NCI-H446 (cell line): ENCODE measurements at regions not wholly inside any gene's neighbourhood (a gene's known extent, or its start where the extent isn't known, plus 50 kb on each side); places are given as distances from the start of the nearest gene placed in this dataset.
"Not testable (repeated sequence)": the region's sequence is repeated elsewhere in the genome, so short reads cannot be mapped to it uniquely, and the experiment has no call there.

Experiments used
- DNase-seq, 2 experiments: peaks; one replicate each; lab custom pipeline; 2025; lab: John Stamatoyannopoulos, UW

- DNase-seq: no peak
Observed at GRCh38 chr6:9007027-9007426, 571.7 kb upstream of the SLC35B3 start.

- DNase-seq: no peak
Observed at GRCh38 chr6:9002833-9003232, 567.5 kb upstream of the SLC35B3 start.

DNA sequence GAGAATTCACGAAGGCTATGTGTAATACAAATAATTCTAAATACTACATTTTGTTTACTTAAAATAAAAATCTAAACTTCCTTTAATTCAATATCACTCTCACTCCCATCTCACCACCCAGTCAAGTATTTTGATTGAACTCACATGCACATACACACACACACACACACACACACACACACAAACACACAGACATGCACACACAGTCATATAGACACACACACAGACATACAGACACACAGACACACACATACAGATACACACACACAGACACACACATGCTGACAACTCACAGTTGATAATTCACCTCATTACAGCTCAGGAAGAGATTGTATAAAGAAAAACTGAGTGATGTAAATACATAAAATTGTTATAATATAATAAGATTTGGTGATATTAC, 559.8 kb upstream of the SLC35B3 start:
- DNase-seq: no peak

GRCh38 chr6:8993111-8993510, 557.8 kb upstream of the SLC35B3 start:
- no peak for DNase-seq

GRCh38 chr6:8991844-8992243, 556.5 kb upstream of the SLC35B3 start:
- DNase-seq: no peak

- no peak for DNase-seq
Observed at GRCh38 chr6:8990075-8990474, 554.7 kb upstream of the SLC35B3 start.

DNA sequence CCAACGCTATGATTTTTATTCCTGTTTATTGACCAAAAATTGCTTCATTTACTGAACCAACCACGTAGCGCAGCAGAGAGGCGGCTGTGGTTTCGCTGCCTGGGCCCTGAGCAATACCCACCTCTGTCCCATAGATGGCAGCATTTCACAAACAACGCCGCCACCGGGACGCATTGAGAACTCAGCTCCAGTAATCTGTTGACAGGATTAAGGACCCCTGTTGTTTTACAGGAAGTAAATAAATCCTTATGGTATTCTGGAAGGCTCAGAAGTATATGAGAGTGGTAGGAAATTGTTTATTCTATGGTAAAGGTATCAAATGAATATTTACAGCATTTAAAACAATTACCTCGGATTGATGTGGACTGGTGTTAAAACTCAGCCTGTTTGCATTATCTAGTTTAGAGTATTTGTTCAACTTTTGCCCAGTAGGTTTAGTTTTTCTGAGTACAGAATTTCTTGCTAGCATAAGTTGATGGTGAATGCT, 547.9 kb upstream of the SLC35B3 start:
- peak; percentile 14 to 60 for DNase-seq

GRCh38 chr6:8982668-8983067, 547.3 kb upstream of the SLC35B3 start:
- no peak for DNase-seq

DNA sequence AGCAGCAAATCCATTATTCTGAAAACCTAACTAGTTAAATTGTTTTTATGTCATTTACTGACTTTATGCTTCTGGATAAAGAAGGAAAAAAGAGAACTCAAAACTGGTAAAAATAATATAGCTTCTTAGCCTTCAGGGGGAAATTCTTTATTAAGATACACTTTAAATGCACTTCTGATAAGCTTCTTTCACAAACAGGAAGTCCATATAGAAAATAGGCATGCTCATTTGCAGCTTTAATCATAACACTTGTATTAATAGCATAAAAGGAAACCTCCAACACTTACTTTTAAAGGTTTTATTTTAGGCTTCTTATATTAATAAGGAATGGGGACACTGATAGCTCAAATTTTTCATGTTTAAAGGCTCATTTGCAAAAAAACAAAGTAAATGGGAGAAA, 538.0 kb upstream of the SLC35B3 start:
- no peak for DNase-seq

- DNase-seq: no peak
Observed at GRCh38 chr6:8969747-8970146, 534.4 kb upstream of the SLC35B3 start.

DNA sequence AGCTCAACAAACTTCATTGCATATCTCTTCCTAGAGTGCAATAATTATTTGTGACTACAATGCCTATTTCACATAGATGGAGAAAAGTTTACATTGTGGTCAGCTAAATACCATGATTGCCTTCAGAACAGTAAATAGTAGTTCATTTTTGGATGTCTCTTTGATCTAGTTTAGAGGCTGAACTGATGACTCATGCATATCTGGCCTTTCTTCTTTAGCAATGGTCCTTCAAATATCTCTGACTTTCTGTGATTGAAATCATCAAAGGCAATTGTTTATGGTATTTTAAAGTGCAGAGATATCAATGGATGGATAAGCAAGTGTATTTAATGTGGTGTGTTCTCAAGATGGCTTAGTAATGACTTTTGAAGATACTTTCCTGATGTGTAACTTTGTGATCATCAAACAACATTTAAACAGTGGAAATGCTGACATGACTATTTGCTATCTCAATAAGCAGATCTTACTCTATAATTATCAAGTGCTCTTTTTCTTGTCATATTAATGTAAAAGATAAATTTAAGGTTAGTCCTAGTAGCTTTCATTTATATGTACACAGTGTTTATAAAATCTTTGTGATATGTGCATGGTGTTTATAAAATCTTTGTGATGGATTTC, 523.7 kb upstream of the SLC35B3 start:
- no peak for DNase-seq

DNA sequence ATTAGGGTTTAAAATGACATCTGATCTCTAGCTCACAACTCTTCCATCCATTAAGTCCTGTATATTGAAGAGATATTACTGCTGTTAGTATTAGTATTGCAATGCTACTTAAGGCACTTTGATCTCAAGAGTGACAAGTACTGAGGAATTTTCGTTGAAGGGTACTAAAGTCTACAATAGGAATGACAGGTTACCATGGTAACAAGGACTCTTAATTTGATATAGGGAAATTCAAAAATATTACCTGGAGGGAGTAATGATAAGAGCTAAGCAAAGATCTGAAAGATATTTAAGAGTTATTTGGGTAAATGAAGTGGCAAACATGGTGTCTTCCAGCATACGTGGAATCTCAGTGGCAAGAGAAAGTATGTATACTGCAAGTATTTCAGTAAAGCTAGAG, 518.0 kb upstream of the SLC35B3 start:
- DNase-seq: no peak

- no peak for DNase-seq
Observed at GRCh38 chr6:8948733-8949132, 513.4 kb upstream of the SLC35B3 start.

GRCh38 chr6:8947900-8948299, 512.6 kb upstream of the SLC35B3 start:
- DNase-seq: no peak

DNA sequence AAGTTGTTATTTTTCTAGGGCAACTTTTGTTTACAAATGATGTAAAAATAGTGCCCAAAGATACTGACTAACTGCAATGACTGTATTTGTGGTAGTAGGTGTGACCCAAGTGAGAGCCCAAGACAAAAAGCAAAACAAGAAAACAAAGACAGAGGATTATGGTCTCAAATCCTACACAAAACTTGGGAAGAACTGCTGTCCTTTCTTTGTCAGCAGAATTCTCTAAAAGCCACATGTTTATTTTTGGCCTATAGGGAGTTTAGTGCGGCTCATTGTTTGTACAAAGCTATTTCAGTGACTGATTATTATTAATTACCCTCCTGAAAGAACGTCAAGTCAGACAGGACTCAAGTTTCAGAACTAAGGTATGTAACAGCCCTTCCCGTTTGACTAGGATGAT, 509.2 kb upstream of the SLC35B3 start:
- DNase-seq: no peak

DNA sequence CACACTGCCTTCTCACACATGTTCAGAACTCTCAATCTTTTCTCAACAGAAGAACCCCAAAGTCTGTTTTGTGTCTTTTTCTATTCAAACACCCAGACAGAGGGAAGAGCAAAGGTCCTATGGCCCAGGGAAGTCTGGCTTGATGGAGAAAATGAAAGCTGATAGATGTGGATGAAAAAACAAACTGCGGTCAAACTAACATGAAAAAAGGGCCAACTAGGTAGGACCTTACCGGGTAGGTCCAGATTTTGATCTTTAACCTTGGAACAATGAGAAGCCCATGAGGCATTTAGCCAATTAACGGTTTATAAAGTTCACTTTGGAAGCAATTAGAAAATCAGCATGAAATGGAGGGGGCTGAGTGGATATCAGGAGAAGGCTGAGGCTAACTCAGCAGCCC, 507.7 kb upstream of the SLC35B3 start:
- DNase-seq: no peak

DNA sequence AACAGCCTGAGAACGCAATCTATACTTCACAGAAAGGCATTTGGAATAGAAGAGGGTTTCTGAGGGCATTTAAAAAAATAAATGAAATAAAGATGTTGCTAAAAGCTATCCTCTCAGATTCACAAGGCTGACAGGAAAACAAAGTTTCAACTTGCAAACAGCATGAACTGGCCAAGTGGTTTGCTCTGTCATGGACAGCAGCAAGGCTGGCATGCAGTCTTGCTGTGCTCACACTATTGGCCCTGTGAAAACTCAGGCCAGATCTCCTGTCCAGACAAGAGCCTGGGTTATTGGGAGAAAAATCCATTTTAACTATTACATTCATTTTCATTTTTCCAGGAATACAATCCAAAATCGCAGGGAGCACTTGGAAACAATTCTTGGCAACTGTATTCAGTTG, 506.2 kb upstream of the SLC35B3 start:
- no peak for DNase-seq

GRCh38 chr6:8940356-8940755, 505.0 kb upstream of the SLC35B3 start:
- no peak for DNase-seq

- no peak for DNase-seq
Observed at GRCh38 chr6:8939615-8940014, 504.3 kb upstream of the SLC35B3 start.

DNA sequence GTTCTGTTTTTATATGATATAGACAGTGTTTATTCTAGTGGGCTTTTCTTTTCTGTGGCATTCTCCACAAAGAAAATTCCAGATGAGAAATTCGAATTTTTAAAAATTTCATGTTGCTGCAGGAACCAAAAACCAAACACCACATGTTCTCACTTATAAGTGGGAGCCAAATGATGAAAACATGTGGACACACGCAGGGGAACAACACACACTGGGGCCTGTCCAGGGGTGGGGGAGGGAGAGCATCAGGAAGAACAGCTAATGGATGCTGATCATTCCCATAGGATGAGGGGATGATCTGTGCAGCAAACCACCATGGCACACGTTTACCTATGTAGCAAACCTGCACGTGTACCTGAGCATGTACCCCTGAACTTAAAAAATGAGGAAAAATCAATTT, 499.0 kb upstream of the SLC35B3 start:
- DNase-seq: no peak

- no peak for DNase-seq
Observed at GRCh38 chr6:8930009-8930408, 494.7 kb upstream of the SLC35B3 start.

- DNase-seq: not testable (repeated sequence)
Observed at GRCh38 chr6:8920244-8920643, 484.9 kb upstream of the SLC35B3 start.

DNA sequence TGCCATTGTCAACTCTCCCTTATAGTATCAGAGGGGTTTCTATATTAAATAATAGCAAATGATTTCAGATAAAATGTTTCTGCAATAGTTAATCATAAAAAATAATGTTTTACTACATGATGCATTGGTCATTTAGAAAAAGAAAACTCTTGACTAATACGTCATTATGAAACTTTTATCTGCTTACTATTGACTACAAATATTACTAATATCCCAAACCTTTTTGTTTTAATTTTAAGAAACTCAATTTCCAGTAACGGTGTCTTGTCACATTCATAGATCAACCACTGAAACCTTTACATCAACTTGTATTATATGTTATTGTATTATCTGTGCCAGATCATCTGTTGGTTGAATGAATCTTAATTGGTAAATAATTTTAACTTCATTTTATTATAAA, 482.9 kb upstream of the SLC35B3 start:
- no peak for DNase-seq

DNA sequence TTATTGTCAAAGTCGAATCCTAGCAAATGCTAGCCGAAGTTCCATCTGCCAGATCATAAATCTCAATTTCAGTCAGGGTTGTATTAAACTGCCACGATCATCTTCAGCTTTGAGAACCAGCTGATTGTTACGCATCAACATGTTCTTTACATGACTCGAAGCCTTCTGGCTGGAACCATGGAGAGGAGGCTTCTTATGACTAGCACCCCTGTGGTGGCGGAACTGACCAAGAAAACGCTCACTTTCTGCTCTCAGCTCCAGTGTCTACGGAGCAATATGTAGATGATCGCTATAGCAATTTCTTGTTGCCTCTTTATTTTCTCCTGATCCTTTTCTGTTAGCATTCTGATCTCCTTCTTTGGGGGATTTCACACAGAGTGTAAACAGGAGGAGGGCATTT, 479.4 kb upstream of the SLC35B3 start:
- DNase-seq: no peak

GRCh38 chr6:8908638-8909037, 473.3 kb upstream of the SLC35B3 start:
- no peak for DNase-seq
